ENCODE measurements at regions not wholly inside any gene's neighbourhood (a gene's known extent, or its start where the extent isn't known, plus 50 kb on each side); places are given as distances from the start of the nearest gene placed in this dataset.

DNA sequence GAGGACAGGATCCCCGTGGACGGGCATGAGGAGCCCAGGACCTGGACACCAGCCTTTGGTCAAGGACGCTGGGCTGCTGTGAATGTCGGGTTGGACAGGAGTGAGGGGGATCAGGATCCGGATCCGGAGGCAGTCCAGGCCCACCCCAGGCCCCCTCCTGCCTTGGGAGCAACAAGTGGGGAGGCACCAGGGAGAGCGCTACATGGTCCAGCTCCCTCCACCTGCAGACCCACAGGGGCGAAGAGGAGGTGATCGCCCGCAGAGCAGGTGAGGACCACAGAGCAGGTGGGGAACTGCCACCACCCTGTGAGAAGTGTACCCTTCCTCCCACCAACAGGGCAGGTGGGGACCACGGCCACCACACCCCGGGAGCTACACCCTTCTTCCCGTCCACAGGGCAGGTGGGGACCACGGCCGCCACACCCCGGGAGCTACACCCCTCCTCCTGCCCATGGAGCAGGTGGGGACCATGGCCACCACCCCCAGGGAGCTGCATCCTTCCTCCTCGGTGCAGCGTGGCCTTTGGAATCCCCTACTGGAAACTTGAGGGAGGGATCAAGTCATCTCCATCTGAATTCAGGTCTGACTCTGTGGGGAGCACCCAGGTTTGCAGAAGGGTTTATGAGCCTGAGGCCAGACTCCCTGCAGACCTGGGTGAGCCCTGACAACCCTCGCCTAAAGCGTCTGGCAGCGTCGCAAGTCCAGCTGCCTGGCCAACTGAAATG is 141.0 kb downstream of the BRD1 start:
- H3K18ac ChIP-seq (ENCODE audit: low read depth, low read length): no peak overlapping the region
- intact Hi-C loops (cut with micrococcal nuclease): no loop called here
- no peak for DNase-seq
- no peaks in the 10 kb centered on the region for H4K20me1 ChIP-seq (ENCODE audit: insufficient read depth, low read length)
- no peaks in the 10 kb centered on the region for H3K9me1 ChIP-seq (ENCODE audit: insufficient read depth, low read length)
- in situ Hi-C loops (cut with MboI; ENCODE audit: low sequenced_read_pairs): no loop called here
- no peak overlapping the region for H3K4ac ChIP-seq (ENCODE audit: low read depth, low read length)
- H3K79me1 ChIP-seq (ENCODE audit: low read depth in 1 of 2, low read length in 2 of 2): no peaks in the 10 kb centered on the region
- H2AFZ ChIP-seq (replicated peaks; ENCODE audit: low read length, poor library complexity): no peak overlapping the region
- H4K91ac ChIP-seq (ENCODE audit: insufficient read depth, low read depth, low read length): no peak overlapping the region
- H4K8ac ChIP-seq (ENCODE audit: low read depth in 2 of 2, low read length in 2 of 2): no peak overlapping the region
- no peak overlapping the region for H4K5ac ChIP-seq (ENCODE audit: low read depth, low read length)
- WGBS, 2 experiments (ENCODE audit: extremely low coverage in 2 of 2, insufficient read length in 1 of 2): 62% methylated on average over 6 of the region's 22 CpGs; no CpG with 5 or more reads in 1 of the 2 experiments
- no peak overlapping the region for H3K56ac ChIP-seq (ENCODE audit: extremely low read depth, insufficient read depth, low read length)
- no peak overlapping the region for H3K27ac ChIP-seq (ENCODE audit: insufficient read depth, low read length)
- no peak overlapping the region for H3K23ac ChIP-seq (ENCODE audit: low read depth, low read length)
- CTCF ChIA-PET: interaction anchor here (1.2 kb wide), 1 partner anchor 11 kb away, joined by 4 read pairs; no protein-coding TSS in a partner anchor
- no peak overlapping the region for H2BK120ac ChIP-seq (ENCODE audit: low read depth, low read length)
- H3K4me1 ChIP-seq (ENCODE audit: control insufficient read depth, insufficient read depth, low read length): no peaks in the 10 kb centered on the region
- no peak overlapping the region for H2BK15ac ChIP-seq (ENCODE audit: low read depth, low read length)
- no peaks in the 10 kb centered on the region for H3K36me3 ChIP-seq (ENCODE audit: control insufficient read depth, insufficient read depth, low read length)
- no peak overlapping the region for H2BK20ac ChIP-seq (ENCODE audit: low read depth, low read length)
- no peak overlapping the region for H2BK5ac ChIP-seq (ENCODE audit: low read depth, low read length, poor library complexity, severe bottlenecking)
- no peak overlapping the region for H3K14ac ChIP-seq (replicated peaks; ENCODE audit: low read depth, low read length)
- POLR2A ChIA-PET (ENCODE audit: unreplicated experiment): no interaction called here
- TF ChIP-seq MAFK (IDR thresholded peaks at IDR 0.05; ENCODE audit: low read depth, low read length): no peak
- no peak for TF ChIP-seq POLR2A (IDR thresholded peaks at IDR 0.05; ENCODE audit: low read depth, low read length)
- TF ChIP-seq CHD1 (IDR thresholded peaks at IDR 0.05; ENCODE audit: low read depth, low read length): no peak
- no peak for TF ChIP-seq MAZ (IDR thresholded peaks at IDR 0.05; ENCODE audit: borderline replicate concordance, low read depth, low read length)
- TF ChIP-seq CEBPB (IDR thresholded peaks at IDR 0.05; ENCODE audit: low read depth, low read length): no peak
- TF ChIP-seq RCOR1 (IDR thresholded peaks at IDR 0.05; ENCODE audit: insufficient replicate concordance, low read length): no peak
- no peak for TF ChIP-seq NFE2L2 (IDR thresholded peaks at IDR 0.05; ENCODE audit: low read depth, low read length)
- TF ChIP-seq, protein P1, sequence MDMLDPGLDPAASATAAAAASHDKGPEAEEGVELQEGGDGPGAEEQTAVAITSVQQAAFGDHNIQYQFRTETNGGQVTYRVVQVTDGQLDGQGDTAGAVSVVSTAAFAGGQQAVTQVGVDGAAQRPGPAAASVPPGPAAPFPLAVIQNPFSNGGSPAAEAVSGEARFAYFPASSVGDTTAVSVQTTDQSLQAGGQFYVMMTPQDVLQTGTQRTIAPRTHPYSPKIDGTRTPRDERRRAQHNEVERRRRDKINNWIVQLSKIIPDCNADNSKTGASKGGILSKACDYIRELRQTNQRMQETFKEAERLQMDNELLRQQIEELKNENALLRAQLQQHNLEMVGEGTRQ (IDR thresholded peaks at IDR 0.05; ENCODE audit: low read depth, low read length): no peak
- TF ChIP-seq RFX5 (IDR thresholded peaks at IDR 0.05; ENCODE audit: low read depth, low read length): no peak
- no peak for TF ChIP-seq RAD21 (IDR thresholded peaks at IDR 0.05; ENCODE audit: low read length)
- TF ChIP-seq SMC3 (IDR thresholded peaks at IDR 0.05; ENCODE audit: low read depth, low read length): no peak
- no peak for TF ChIP-seq MXI1 (IDR thresholded peaks at IDR 0.05; ENCODE audit: borderline replicate concordance, low read depth, low read length)
- TF ChIP-seq, protein P2, sequence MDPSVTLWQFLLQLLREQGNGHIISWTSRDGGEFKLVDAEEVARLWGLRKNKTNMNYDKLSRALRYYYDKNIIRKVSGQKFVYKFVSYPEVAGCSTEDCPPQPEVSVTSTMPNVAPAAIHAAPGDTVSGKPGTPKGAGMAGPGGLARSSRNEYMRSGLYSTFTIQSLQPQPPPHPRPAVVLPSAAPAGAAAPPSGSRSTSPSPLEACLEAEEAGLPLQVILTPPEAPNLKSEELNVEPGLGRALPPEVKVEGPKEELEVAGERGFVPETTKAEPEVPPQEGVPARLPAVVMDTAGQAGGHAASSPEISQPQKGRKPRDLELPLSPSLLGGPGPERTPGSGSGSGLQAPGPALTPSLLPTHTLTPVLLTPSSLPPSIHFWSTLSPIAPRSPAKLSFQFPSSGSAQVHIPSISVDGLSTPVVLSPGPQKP (IDR thresholded peaks at IDR 0.05; ENCODE audit: borderline replicate concordance, low read depth, low read length): no peak
- TF ChIP-seq FOS (IDR thresholded peaks at IDR 0.05; ENCODE audit: low read depth, low read length): no peak
- TF ChIP-seq, protein P3, sequence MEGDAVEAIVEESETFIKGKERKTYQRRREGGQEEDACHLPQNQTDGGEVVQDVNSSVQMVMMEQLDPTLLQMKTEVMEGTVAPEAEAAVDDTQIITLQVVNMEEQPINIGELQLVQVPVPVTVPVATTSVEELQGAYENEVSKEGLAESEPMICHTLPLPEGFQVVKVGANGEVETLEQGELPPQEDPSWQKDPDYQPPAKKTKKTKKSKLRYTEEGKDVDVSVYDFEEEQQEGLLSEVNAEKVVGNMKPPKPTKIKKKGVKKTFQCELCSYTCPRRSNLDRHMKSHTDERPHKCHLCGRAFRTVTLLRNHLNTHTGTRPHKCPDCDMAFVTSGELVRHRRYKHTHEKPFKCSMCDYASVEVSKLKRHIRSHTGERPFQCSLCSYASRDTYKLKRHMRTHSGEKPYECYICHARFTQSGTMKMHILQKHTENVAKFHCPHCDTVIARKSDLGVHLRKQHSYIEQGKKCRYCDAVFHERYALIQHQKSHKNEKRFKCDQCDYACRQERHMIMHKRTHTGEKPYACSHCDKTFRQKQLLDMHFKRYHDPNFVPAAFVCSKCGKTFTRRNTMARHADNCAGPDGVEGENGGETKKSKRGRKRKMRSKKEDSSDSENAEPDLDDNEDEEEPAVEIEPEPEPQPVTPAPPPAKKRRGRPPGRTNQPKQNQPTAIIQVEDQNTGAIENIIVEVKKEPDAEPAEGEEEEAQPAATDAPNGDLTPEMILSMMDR (conservative IDR thresholded peaks at IDR 0.05; ENCODE audit: low read depth, low read length): no peak
- no peak for TF ChIP-seq BHLHE40 (IDR thresholded peaks at IDR 0.05; ENCODE audit: low read depth, low read length)
- H3K27me3 ChIP-seq (ENCODE audit: control insufficient read depth, insufficient read depth, low read length): no peaks in the 10 kb centered on the region
- ATAC-seq (ENCODE audit: low read depth): no peak
- H3K4me2 ChIP-seq (ENCODE audit: low read depth, low read length): no peak overlapping the region
- H3K4me3 ChIP-seq (ENCODE audit: insufficient read depth, low read depth, low read length): no peak overlapping the region
- BruUV-seq (replicated peaks): no TSS peak
- dilution Hi-C loops (cut with HindIII; ENCODE audit: low sequenced_read_pairs, unreplicated experiment): no loop called here
- H3K9ac ChIP-seq (ENCODE audit: low read depth, low read length): no peak overlapping the region
- no peak overlapping the region for H2AK9ac ChIP-seq (replicated peaks; ENCODE audit: low read depth, low read length, poor library complexity)
- H2AK5ac ChIP-seq (ENCODE audit: low read depth, low read length): no peak overlapping the region
- peaks cover 17% of the 10 kb centered on the region; the same call in 1 of the 2 replicates for H3K9me3 ChIP-seq (ENCODE audit: control insufficient read depth, insufficient read depth, low read length)

Data from IMR-90 (cell line).